Iris pigment epithelial cell (primary cell): ENCODE measurements at regions not wholly inside any gene's neighbourhood (a gene's known extent, or its start where the extent isn't known, plus 50 kb on each side); places are given as distances from the start of the nearest gene placed in this dataset.

Source experiments
- DNase-seq: peaks from one replicate; pipeline ENCODE4 v3.0.0-alpha.2; 2011; ENCODE audit warnings: low read depth

GRCh38 chr9:115367321-115367720 is 249.4 kb upstream of the TNC start:
- peak; percentile 29 for DNase-seq

DNA sequence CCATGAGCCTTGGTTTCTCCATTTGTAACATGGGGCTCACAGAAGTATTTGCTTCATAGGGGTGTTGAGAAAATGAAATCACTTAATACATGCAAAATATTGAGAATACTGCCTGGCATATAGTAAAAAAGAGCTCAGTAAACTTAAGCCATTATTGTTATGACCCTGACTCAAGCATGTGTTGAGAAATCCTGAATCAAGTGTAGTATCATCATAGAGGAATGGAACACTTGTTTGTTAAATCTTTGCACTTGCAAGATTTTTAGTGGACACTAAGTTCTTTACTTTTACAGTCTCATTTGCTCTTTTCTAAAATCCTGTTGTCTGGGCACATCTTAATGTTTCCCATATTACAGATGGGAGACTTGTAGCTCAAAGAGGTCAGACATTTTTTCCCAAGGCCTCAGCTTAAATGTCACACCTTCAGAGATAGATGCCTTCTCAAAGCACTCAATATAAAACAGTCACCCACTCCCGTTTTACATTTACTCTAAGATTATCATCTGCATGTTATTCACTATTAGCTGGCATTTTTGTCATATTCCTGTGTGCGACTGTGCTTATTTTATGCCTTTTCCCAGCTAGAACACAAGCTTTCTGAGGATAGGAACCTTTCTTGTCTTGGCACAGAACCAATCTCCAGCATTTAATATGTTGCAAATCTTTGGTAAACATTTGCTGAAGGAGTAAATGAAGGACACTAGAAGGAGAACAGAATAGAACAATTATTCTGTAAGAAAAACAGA is 250.0 kb upstream of the TNC start:
- DNase-seq, result peak; percentile 76

- peak; percentile 90 for DNase-seq
Observed at GRCh38 chr9:115369322-115369957, 251.5 kb upstream of the TNC start.

GRCh38 chr9:115373000-115373709 is 255.2 kb upstream of the TNC start:
- peak; percentile 96 for DNase-seq

DNA sequence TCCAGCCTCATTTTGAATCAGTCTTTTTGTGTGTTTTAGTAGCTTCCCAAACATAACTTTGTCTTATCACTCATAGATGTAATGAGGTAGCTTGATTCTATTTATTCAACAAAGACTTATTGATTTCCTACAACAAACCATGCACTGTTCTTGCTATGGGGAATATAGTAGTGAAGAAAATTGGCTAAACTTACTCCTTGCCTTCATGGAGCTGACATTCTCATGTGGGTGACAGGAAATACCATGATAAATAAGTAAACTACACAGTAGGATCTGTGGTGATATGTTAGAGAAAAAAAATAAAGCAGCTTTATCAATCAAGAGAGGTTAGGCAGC is 255.7 kb upstream of the TNC start:
- DNase-seq, result no peak

- DNase-seq, result no peak
Observed at GRCh38 chr9:115374724-115375268, 256.8 kb upstream of the TNC start.

- DNase-seq, result no peak
Observed at GRCh38 chr9:115378241-115378640, 260.3 kb upstream of the TNC start.

DNA sequence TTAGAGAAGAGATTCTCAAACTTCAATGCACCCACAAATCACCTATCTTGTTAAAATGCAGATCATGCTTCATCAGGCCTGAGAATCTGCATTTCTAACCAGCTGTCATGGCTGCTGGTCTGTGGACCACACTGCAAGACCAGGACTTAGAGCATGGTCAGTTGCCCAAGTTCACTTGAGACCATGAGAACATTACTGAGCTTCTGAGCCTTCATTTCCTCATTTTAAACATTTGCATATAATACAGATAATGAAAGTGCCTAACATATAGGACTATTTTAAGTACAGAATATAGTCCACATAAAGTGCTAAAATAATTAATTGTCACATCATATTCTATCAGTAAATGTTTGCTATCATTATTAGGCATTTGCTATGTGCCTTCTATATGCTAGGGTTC is 260.8 kb upstream of the TNC start:
- DNase-seq, result no peak

GRCh38 chr9:115379719-115380118 is 261.8 kb upstream of the TNC start:
- no peak for DNase-seq

DNA sequence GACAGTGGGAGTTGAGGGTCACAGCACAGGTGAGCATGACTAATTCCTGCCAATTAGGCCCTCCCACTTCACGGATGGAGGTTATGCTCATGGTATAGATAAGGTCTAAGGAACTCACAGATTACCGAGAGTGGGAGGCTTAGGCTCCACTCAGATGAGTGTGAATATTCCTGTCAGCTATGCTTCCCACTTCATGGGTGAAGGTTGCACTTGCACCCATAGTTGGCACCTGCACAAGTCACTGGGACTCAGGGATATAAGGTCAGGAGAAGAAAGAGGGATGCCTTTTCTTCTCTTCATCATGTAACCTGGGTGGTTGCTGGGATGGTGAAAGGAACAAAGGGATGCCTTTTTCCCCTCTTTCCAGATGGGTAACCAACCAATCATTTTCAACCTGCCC is 264.9 kb upstream of the TNC start:
- DNase-seq, result no peak

GRCh38 chr9:115385383-115386122 is 267.6 kb upstream of the TNC start:
- no peak for DNase-seq

DNA sequence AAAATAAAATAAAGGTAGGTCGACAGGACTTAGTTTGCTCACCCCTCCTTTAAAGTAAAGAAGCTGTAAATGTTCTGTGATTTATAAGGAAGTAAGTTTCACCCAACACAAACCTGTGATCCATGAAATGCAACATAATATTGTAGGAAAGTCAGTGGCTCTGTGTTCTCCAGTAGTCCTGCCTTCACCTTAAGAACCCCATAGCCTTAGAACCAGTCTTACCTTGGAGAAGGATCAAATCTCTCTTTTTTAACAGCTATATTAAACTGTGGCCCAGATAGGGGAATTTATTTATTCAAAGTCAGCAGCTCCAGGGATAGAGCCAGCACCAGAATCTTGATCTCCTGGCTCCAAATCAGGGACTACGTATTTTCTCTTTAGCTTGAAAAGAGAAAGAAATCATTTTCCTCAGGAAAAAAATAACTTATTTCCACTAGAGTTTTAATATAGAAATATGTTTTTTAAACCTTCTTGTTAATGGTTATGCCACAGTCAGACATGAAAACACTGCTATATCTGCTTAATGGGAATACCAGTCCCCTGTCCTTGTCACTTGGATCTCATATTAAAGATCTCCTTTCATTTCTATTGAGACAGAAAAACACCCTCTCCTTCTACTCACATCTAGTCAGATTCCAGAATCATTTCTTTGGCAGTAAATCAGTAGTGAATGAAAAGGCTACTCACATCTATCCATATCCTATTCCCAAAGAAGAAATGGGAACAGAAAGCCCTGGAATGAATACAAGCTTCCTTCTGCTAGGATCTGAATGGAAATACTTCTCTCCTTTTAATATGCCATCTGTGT is 269.2 kb upstream of the TNC start:
- DNase-seq, result no peak

DNA sequence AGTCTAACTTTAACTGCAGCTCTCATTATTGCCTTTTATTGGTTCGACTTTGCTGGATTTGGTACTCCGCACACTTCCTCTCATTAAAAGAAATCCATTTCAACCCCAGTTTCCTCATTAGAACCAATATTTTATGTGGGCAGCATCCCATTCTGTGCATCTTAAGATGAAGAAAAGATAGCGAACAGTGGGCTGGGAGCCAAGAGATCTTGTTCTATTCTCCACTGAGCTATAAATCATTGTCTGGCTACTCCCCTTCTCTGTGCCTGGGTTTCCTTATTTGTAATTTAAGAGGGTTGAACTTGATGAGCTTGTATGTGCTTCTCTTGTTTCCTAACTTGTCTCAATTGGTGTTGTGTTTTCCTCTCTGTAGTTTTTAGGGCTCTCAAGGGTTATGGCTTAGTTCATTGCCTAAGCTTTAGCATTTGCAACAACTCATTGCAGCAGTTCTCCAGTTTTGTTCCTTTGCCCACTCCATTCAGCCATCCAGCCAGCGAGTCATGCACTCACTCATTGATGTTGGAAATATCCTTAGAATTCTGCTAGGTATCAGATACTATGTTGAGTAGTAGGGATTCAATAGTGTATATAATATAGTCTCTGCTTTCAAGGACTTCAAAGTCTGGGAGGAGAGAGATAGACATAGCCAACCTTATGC is 273.3 kb upstream of the TNC start:
- no peak for DNase-seq

- DNase-seq, result no peak
Observed at GRCh38 chr9:115393976-115394775, 276.2 kb upstream of the TNC start.

DNA sequence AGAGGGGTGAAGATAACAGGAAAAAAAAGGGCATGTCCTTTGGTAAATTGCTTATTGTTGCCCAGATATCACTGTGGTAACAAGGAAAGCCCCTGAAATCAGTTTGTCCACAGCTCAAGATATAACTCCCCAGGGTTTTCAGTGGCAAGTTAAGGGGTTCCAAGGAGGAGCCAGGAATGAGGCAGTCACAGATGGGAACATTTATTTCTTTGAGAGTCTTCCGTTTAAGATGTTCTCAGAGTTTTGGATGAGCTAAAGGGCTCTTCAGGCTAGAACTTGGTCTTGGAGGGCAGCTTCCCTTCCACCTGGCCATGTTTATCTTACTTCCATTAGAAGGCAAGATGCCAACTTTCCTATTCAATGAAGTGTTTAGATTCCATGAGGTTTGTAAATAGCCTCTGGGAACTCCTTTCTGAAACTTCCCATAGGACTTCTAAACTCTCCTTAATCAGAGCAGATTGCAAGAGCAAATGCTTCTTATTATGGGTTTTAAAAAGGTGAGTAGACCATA is 277.6 kb upstream of the TNC start:
- no peak for DNase-seq

DNA sequence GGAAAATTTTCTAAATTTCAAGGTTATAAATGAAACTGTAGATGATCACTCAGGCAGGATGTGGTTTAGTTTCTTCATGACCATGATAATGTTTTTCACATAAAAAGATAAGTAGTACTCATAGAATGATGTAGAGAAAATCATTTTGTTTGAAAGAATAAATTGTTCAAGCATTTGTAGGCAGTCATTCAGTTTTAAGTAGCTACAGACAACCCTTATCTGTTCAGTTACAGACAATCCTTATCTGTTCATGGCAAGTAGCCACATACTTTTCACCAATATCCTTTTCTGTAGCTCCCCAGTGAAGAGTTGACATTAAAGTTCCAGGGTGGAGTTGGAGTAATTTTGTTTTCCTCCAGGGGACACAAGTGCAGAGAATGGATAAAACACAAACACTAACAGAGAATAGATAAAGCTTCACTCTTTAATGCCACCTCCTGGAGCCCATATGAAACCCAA is 278.1 kb upstream of the TNC start:
- peak; percentile 22 for DNase-seq

DNA sequence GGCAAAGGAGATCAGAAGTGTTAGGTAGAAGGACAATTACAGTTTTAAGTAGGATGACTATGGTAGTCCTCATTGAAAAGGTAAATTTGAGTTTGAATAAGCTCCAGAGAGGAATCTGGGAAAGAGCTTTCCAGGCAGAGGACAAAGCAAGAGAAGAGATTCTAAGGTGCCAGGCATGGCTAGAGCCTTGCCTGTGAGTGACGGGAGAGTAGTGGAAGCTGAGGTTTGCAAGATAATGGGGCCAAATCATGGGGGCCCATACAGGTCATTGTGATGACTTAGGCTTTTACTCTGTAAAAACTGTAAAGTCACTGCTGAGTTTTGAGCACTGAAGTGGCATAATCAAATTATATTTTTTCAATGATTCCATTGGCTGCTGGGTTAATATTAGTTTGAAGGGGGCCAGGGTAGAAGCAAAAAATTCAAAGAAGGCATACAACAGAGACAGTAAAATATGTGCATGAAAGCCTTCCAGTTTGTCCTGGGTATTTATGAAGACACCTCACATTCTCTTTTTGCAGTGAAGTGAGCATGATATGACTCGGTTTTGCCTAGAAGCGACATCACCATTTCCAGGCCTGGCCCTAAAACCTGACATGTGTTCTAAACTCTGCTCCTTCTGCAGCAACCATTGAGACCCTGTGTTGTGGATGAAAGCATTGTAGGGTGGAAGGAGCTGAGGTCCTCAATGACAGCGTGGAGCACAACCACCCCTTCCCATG is 279.8 kb upstream of the TNC start:
- DNase-seq, result no peak

DNA sequence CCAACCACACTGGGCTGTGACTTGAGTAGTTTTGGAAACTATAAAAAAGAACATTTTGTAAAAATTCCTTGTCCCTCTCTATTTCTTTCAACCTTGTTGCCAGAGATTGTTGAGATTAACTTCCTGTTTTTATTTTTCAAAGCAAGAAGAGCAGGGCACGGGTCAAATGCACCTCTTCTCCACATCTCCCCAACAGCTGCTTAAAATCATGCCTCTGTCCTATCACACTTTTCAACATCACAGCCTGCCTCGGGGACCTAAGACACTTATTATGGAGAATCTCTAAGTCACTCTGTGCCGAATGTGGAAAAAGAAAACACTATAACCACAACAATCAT is 280.3 kb upstream of the TNC start:
- no peak for DNase-seq

DNA sequence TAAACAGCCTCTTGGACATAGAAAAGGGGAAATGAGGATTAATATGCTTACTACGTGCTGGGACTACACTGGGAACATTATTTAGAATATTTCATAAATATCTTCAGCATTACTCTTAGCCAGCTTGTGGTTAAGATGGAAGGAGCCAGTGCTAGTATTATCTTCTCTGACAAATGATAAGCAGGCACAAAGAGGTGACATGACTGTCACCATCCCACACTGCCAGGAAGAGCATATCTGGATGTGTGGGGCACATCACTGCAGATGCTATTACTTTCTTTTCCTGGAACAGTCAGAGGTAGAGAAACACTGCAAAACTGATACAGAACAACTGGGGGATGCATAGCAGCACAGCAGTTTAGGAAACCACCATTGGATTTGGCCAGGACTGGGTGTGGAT is 281.0 kb upstream of the TNC start:
- no peak for DNase-seq
